ENCODE measurements at regions not wholly inside any gene's neighbourhood (a gene's known extent, or its start where the extent isn't known, plus 50 kb on each side); places are given as distances from the start of the nearest gene placed in this dataset.

DNA sequence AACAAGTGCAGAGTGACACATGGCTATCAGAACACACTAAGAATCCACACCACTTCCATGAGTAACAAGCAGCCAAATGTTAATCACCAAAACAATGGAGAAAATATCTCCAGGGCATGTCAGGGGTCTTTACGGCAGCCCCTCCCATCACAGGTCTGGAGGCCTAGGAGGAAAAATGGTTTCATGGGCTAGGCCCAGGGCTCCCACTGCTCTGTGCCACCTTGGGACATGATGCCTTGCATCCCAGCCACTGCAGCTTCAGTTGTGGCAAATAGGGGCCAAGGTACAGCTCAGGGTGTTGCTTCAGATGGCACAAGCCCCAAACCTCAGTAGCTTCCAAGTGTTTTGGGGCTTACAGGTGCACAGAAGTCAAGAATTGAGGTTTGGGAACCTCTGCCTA lies 66.6 kb downstream of the NEURL3 start:
- H3K4me3 ChIP-seq (replicated peaks in 1 of 2; ENCODE audit: low read depth in 2 of 2, low read length in 2 of 2) = no peak overlapping the region
- TF ChIP-seq CTCF (IDR thresholded peaks at IDR 0.05; ENCODE audit: low read depth, low read length) = no peak

DNA sequence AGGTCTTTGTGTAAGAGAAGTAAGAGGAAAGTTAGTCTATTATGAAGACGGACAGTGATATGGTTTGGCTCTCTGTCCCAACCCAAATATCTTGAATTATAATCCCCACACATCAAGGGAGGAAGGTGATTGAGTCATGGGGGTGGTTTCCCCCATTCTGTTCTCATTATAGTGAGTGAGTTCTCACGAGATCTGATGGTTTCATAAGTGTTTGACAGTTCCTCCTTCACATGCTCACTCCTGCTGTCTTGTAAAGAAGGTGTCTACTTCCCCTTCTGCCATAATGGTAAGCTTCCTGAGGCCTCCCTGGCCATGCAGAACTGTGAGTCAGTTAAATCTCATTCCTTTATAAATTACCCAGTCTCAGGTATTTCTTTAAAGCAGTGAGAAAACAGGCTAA lies 67.6 kb downstream of the NEURL3 start:
- no peak overlapping the region for H3K4me3 ChIP-seq (replicated peaks in 1 of 2; ENCODE audit: low read depth in 2 of 2, low read length in 2 of 2)
- TF ChIP-seq CTCF (IDR thresholded peaks at IDR 0.05; ENCODE audit: low read depth, low read length) = no peak
- DNase-seq (ENCODE audit: low read depth in 2 of 2) = no peak

More for the DNA sequence above, 66.6 kb downstream of the NEURL3 start:
- DNase-seq (ENCODE audit: low read depth in 2 of 2) = no peak

- DNase-seq (ENCODE audit: low read depth in 2 of 2) = no peak
- no peak for TF ChIP-seq CTCF (IDR thresholded peaks at IDR 0.05; ENCODE audit: low read depth, low read length)
- H3K4me3 ChIP-seq (replicated peaks in 1 of 2; ENCODE audit: low read depth in 2 of 2, low read length in 2 of 2) = no peak overlapping the region
Measured at GRCh38 chr2:96436961-96437360, 68.2 kb downstream of the NEURL3 start.

DNA sequence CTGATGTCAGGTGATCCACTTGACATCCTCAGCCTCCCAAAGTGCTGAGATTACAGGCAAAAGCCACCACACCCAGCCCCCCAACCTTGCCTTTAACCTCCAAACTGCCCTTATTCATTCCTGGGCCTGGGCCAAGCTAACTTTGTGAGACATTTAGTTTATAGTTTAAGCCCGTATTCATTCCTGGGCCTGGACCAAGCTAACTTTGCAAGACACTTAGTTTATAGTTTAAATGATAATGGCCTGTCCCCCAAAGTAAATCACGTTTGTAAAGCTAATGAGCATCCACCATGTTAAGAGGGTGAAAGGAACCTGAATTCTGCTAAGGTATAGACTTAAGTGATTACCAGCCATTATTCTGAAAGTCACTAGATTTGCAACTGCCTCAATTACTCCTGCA lies 68.7 kb downstream of the NEURL3 start:
- no peak for TF ChIP-seq CTCF (IDR thresholded peaks at IDR 0.05; ENCODE audit: low read depth, low read length)
- DNase-seq (ENCODE audit: low read depth in 2 of 2) = no peak
- no peak overlapping the region for H3K4me3 ChIP-seq (replicated peaks in 1 of 2; ENCODE audit: low read depth in 2 of 2, low read length in 2 of 2)

- no peak overlapping the region for H3K4me3 ChIP-seq (replicated peaks in 1 of 2; ENCODE audit: low read depth in 2 of 2, low read length in 2 of 2)
- TF ChIP-seq CTCF (IDR thresholded peaks at IDR 0.05; ENCODE audit: low read depth, low read length) = no peak
- no peak for DNase-seq (ENCODE audit: low read depth in 2 of 2)
Measured at GRCh38 chr2:96431319-96431718, 73.8 kb downstream of the NEURL3 start.

DNA sequence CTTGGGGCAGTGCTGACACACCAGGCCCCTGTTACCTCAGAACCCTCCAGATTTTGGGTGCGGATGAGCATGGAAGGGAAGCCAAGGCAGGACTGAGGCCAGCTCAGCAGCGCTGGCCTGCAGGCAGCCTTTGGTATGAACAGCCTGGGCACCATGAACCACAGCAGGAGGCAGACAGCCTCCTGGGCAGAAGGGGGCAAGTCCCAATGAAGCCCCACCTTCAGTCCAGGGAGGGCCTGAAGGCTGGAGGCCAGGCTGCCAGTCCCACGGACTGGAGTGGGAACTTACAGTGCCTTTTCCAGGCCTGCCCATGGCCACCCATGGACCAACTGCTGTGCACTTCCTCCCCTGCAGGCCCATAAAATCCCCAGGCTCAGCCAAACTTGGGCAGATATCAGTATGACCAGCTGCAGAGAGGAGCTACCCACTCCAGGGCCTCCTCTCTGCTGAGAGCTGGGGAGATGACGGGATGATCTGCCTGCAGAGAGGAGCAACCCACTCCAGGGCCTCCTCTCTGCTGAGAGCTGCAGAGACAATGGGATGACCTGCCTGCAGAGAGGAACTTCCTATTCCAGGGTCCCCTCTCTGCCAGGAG lies 74.7 kb downstream of the NEURL3 start:
- TF ChIP-seq CTCF (IDR thresholded peaks at IDR 0.05; ENCODE audit: low read depth, low read length) = no peak
- DNase-seq (ENCODE audit: low read depth in 2 of 2) = no peak
- H3K4me3 ChIP-seq (replicated peaks in 1 of 2; ENCODE audit: low read depth in 2 of 2, low read length in 2 of 2) = no peak overlapping the region

DNA sequence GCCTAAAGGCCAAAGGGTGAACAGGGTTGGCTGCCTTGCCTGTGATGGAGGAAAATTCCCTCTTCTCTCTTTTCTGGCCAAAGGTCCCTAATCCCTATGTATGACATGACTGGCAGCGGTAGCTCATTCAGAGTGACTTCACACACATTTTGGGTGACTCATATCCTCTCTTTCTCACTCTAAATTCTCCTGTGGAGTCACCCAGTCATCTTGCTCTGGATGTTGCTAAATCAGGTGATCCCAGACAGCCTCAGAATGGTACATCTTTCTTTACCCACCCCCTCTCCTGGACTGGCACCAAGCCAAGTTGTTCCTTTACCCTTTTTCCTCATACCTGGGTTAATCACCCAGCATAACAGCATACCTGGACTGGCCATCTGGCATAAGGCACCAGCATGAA lies 77.2 kb downstream of the NEURL3 start:
- no peak for TF ChIP-seq CTCF (IDR thresholded peaks at IDR 0.05; ENCODE audit: low read depth, low read length)
- no peak overlapping the region for H3K4me3 ChIP-seq (replicated peaks in 1 of 2; ENCODE audit: low read depth in 2 of 2, low read length in 2 of 2)
- DNase-seq (ENCODE audit: low read depth in 2 of 2) = peak; percentile 22 to 79

Data from cardiac fibroblast (primary cell).